GM21423 (cell line): ENCODE measurements at regions not wholly inside any gene's neighbourhood (a gene's known extent, or its start where the extent isn't known, plus 50 kb on each side); places are given as distances from the start of the nearest gene placed in this dataset.

Experiments used
- ATAC-seq: cut with Tn5 transposase; IDR thresholded peaks from one replicate; pipeline ENCODE4 v1.9.1; 2021; ENCODE audit warnings: mild to moderate bottlenecking, moderate library complexity; ENCODE audit not compliant: unreplicated experiment

GRCh38 chrX:68930542-68931317 is 101.9 kb downstream of the EFNB1 start:
- ATAC-seq: no peak

- no peak for ATAC-seq
These were observed 100.7 kb downstream of the EFNB1 start for GRCh38 chrX:68929332-68930150.

GRCh38 chrX:68928401-68928800 is 99.6 kb downstream of the EFNB1 start:
- no peak for ATAC-seq

GRCh38 chrX:68927178-68927577 is 98.4 kb downstream of the EFNB1 start:
- ATAC-seq: no peak

- ATAC-seq: no peak
These were observed 94.3 kb downstream of the EFNB1 start for GRCh38 chrX:68923147-68923546.

GRCh38 chrX:68922013-68922412 is 93.2 kb downstream of the EFNB1 start:
- ATAC-seq: no peak

- no peak for ATAC-seq
These were observed 91.7 kb downstream of the EFNB1 start for GRCh38 chrX:68920561-68920960.

GRCh38 chrX:68919707-68920106 is 90.9 kb downstream of the EFNB1 start:
- ATAC-seq: no peak

- ATAC-seq: no peak
These were observed 89.4 kb downstream of the EFNB1 start for GRCh38 chrX:68918202-68918601.

- ATAC-seq: no peak
These were observed 89.0 kb downstream of the EFNB1 start for GRCh38 chrX:68917799-68918198.

GRCh38 chrX:68916891-68917290 is 88.1 kb downstream of the EFNB1 start:
- ATAC-seq: no peak

- ATAC-seq: peak; percentile 86
These were observed 87.0 kb downstream of the EFNB1 start for GRCh38 chrX:68915778-68916177.

GRCh38 chrX:68914479-68914946 is 85.7 kb downstream of the EFNB1 start:
- ATAC-seq: no peak

GRCh38 chrX:68913249-68913547 is 84.4 kb downstream of the EFNB1 start:
- ATAC-seq: no peak

GRCh38 chrX:68912113-68912512 is 83.3 kb downstream of the EFNB1 start:
- ATAC-seq: no peak

GRCh38 chrX:68910731-68911428 is 82.1 kb downstream of the EFNB1 start:
- no peak for ATAC-seq

GRCh38 chrX:68909945-68910344 is 81.1 kb downstream of the EFNB1 start:
- no peak for ATAC-seq

GRCh38 chrX:68908071-68908470 is 79.2 kb downstream of the EFNB1 start:
- no peak for ATAC-seq

- no peak for ATAC-seq
These were observed 74.1 kb downstream of the EFNB1 start for GRCh38 chrX:68902706-68903504.

GRCh38 chrX:68901519-68901918 is 72.7 kb downstream of the EFNB1 start:
- no peak for ATAC-seq

- no peak for ATAC-seq
These were observed 69.8 kb downstream of the EFNB1 start for GRCh38 chrX:68898598-68898997.
